CD8-positive, alpha-beta memory T cell (primary cell): ENCODE measurements at regions not wholly inside any gene's neighbourhood (a gene's known extent, or its start where the extent isn't known, plus 50 kb on each side); places are given as distances from the start of the nearest gene placed in this dataset.

ENCODE experiments used
- CTCF ChIA-PET: fragments of 350-600 bp; sonication (Branson Sonifier 250); formaldehyde crosslinking; loops from one replicate; lab custom pipeline; 2021; ENCODE audit warnings: antibody characterized with exemption; lab: Charles Lee
- POLR2A ChIA-PET: fragments of 350-600 bp; sonication (Branson Sonifier 250); formaldehyde crosslinking; loops from one replicate; lab custom pipeline; 2021; ENCODE audit warnings: antibody characterized with exemption; lab: Charles Lee
- DNase-seq, 5 donors: peaks; one replicate each; pipeline versions ENCODE4 v3.0.0 to v3.0.0-alpha.2; 2020 to 2022; ENCODE audit warnings: mixed read lengths in 1 of 5
- H3K27ac ChIP-seq: one replicate; pipeline ENCODE4 v1.7.0; 2013; ENCODE audit warnings: low read depth, mild to moderate bottlenecking, low read length, moderate library complexity
- H3K27me3 ChIP-seq: 2 replicates; pipeline ENCODE4 v1.7.0; 2013; ENCODE audit warnings: low read length, mild to moderate bottlenecking; ENCODE audit not compliant: insufficient read depth, poor library complexity, severe bottlenecking
- H3K36me3 ChIP-seq: 2 replicates; pipeline ENCODE4 v1.7.0; 2013; ENCODE audit warnings: mild to moderate bottlenecking, low read length, moderate library complexity; ENCODE audit not compliant: insufficient read depth
- H3K4me1 ChIP-seq: 2 replicates; pipeline ENCODE4 v1.7.0; 2013; ENCODE audit warnings: mild to moderate bottlenecking, low read length, moderate library complexity; ENCODE audit not compliant: insufficient read depth
- H3K4me3 ChIP-seq: 2 replicates; pipeline ENCODE4 v1.7.0; 2013; ENCODE audit warnings: mild to moderate bottlenecking, low read length
- H3K9me3 ChIP-seq: 2 replicates; pipeline ENCODE4 v1.7.0; 2013; ENCODE audit warnings: mild to moderate bottlenecking, low read length
- H3K27ac Mint-ChIP-seq, 8 donors: one replicate each; pipeline ENCODE4 v1.8.0; 2020 to 2021; ENCODE audit warnings: mixed read lengths in 8 of 8, mild to moderate bottlenecking in 6 of 8, inconsistent platforms in 3 of 8, moderate library complexity in 3 of 8
- H3K27me3 Mint-ChIP-seq, 2 donors: one replicate each; pipeline ENCODE4 v1.8.0; 2020 to 2021; ENCODE audit warnings: mixed read lengths in 2 of 2, mild to moderate bottlenecking in 1 of 2, moderate library complexity in 1 of 2
- H3K36me3 Mint-ChIP-seq, 3 donors: one replicate each; pipeline ENCODE4 v1.8.0; 2020 to 2021; ENCODE audit warnings: mixed read lengths in 3 of 3, inconsistent platforms in 1 of 3, mild to moderate bottlenecking in 1 of 3
- H3K4me1 Mint-ChIP-seq, 3 donors: one replicate each; pipeline ENCODE4 v1.8.0; 2020 to 2021; ENCODE audit warnings: mixed read lengths in 3 of 3, inconsistent platforms in 1 of 3, mild to moderate bottlenecking in 1 of 3
- H3K4me3 Mint-ChIP-seq, 7 donors: one replicate each; pipeline ENCODE4 v1.8.0; 2020 to 2021; ENCODE audit warnings: mixed read lengths in 7 of 7, mild to moderate bottlenecking in 6 of 7, moderate library complexity in 4 of 7, inconsistent platforms in 2 of 7
- H3K9me3 Mint-ChIP-seq, 5 donors: one replicate each; pipeline ENCODE4 v1.8.0; 2020 to 2022; ENCODE audit warnings: mixed read lengths in 5 of 5, mild to moderate bottlenecking in 3 of 5, moderate library complexity in 2 of 5, inconsistent platforms in 1 of 5

DNA sequence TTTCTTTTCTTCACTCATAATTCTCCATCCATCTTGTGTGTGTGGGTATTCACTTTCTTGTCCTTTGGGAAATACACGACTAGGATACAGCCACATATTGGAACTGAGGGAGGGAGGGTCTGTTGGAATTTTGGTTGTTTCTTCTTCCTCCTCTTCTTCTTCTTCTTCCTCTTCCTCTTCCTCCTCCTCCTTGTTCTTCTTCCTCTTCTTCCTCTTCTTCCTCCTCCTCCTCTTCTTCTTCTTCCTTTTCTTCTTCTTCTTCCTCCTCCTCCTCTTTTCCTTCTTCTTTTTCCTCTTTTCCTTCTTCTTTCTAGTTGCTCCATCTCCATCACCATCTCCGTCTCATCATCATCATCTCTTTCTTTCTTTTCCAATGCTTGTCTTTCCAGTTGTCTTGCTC, 1307.3 kb upstream of the ZEB2 start:
- Histone ChIP-seq H3K27me3 (no peaks in the 10 kb centered on the region), H3K4me3 (no peak overlapping the region), H3K36me3 (no peaks in the 10 kb centered on the region), H3K4me1 (no peaks in the 10 kb centered on the region), H3K9me3 (no peaks in the 10 kb centered on the region), H3K27ac (no peak overlapping the region)
- Mint-ChIP-seq H3K36me3 (no peaks in the 10 kb centered on the region), H3K27ac (no peak overlapping the region), H3K27me3 (peaks cover 0 to 5% of the 10 kb centered on the region in 2 donors), H3K9me3 (peaks cover 0 to 8% (median 0%) of the 10 kb centered on the region in 5 donors), H3K4me1 (no peaks in the 10 kb centered on the region), H3K4me3 (no peak overlapping the region)
- CTCF ChIA-PET: no interaction called here
- POLR2A ChIA-PET: no interaction called here
- DNase-seq: no peak

DNA sequence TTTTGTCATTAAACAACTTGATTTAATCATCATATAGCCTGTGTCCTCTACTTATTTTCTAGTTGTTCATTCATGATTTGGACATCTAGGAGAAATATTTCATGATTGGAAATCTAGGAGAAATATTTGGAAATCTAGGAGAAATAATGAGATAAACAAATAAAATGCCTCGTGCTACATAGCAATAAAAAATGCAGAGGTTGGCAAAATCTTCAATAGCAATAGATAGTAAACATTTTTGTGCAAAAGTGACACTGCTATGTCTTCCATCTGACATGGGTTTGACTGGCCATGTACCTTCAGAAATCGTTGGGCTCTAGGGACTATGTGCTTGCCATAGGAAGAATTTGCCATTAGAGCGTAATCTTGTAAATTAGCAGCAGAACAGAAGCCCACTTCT, 1304.5 kb upstream of the ZEB2 start:
- Histone ChIP-seq H3K9me3 (no peaks in the 10 kb centered on the region), H3K4me1 (no peaks in the 10 kb centered on the region), H3K27me3 (no peaks in the 10 kb centered on the region), H3K27ac (no peak overlapping the region), H3K36me3 (no peaks in the 10 kb centered on the region), H3K4me3 (no peak overlapping the region)
- no peak overlapping the region for H3K4me3 Mint-ChIP-seq
- peaks cover 0 to 9% (median 2%) of the 10 kb centered on the region in 5 donors for H3K9me3 Mint-ChIP-seq
- no peaks in the 10 kb centered on the region for H3K4me1 Mint-ChIP-seq
- no peak overlapping the region for H3K27ac Mint-ChIP-seq
- CTCF ChIA-PET: no interaction called here
- POLR2A ChIA-PET: no interaction called here
- no peak for DNase-seq
- H3K27me3 Mint-ChIP-seq: peaks cover 0 to 2% of the 10 kb centered on the region in 2 donors
- no peaks in the 10 kb centered on the region for H3K36me3 Mint-ChIP-seq

DNA sequence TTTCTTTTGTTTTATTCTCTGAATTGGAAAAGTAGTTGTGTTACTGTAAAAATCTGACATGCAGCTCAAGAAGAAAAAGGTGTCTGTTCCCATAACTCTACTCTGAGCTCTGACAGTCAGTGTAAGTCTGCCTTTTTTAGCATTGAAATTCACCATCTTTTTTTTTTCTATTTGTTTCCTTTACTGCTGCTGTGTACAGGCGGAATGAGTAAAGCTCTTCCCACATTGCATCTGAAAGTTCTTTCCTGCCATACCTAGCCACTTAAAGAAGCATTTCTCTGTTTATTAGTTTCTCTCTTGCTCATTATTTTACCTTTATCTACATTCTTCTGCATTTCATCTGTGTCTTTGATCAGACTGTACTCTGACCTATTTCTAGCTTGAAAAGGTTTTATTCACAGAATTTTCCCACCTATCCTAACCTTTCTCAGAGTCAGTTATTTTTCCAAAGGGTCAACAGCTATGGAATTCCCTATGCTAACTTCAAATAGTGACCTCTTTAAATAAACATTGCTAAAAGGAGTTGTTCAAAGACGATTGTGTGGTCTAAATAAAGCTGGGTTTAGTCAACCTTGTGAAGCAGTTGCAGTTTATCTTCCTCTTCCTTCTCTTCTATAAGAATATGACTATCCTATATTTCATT, 1303.1 kb upstream of the ZEB2 start:
- Mint-ChIP-seq H3K27me3 (peaks cover 0 to 2% of the 10 kb centered on the region in 2 donors), H3K27ac (no peak overlapping the region), H3K4me3 (no peak overlapping the region), H3K4me1 (no peaks in the 10 kb centered on the region), H3K36me3 (no peaks in the 10 kb centered on the region), H3K9me3 (peaks cover 0 to 8% (median 2%) of the 10 kb centered on the region in 5 donors)
- H3K27ac ChIP-seq: no peak overlapping the region
- ChIA-PET POLR2A (no interaction called here), CTCF (no interaction called here)
- DNase-seq: no peak
- no peaks in the 10 kb centered on the region for H3K9me3 ChIP-seq
- H3K4me3 ChIP-seq: no peak overlapping the region
- H3K36me3 ChIP-seq: no peaks in the 10 kb centered on the region
- H3K27me3 ChIP-seq: no peaks in the 10 kb centered on the region
- no peaks in the 10 kb centered on the region for H3K4me1 ChIP-seq

- ChIA-PET POLR2A (no interaction called here), CTCF (no interaction called here)
Measured at GRCh38 chr2:145820651-145821050, 1300.7 kb upstream of the ZEB2 start.

GRCh38 chr2:145818890-145819504, 1299.1 kb upstream of the ZEB2 start:
- Histone ChIP-seq H3K9me3 (no peaks in the 10 kb centered on the region), H3K36me3 (no peaks in the 10 kb centered on the region), H3K27me3 (no peaks in the 10 kb centered on the region), H3K4me3 (no peak overlapping the region), H3K4me1 (no peaks in the 10 kb centered on the region), H3K27ac (no peak overlapping the region)
- no peak overlapping the region for H3K27ac Mint-ChIP-seq
- H3K27me3 Mint-ChIP-seq: no peaks in the 10 kb centered on the region
- ChIA-PET POLR2A (no interaction called here), CTCF (no interaction called here)
- peaks cover 0 to 3% (median 0%) of the 10 kb centered on the region in 5 donors for H3K9me3 Mint-ChIP-seq
- no peak overlapping the region for H3K4me3 Mint-ChIP-seq
- no peak for DNase-seq
- H3K4me1 Mint-ChIP-seq: no peaks in the 10 kb centered on the region
- no peaks in the 10 kb centered on the region for H3K36me3 Mint-ChIP-seq

More at GRCh38 chr2:145820651-145821050, 1300.7 kb upstream of the ZEB2 start:
- Histone ChIP-seq H3K27me3 (no peaks in the 10 kb centered on the region), H3K4me3 (no peak overlapping the region), H3K27ac (no peak overlapping the region), H3K4me1 (no peaks in the 10 kb centered on the region), H3K36me3 (no peaks in the 10 kb centered on the region), H3K9me3 (no peaks in the 10 kb centered on the region)
- H3K27ac Mint-ChIP-seq: no peak overlapping the region
- no peak for DNase-seq
- H3K9me3 Mint-ChIP-seq: peaks cover 0 to 3% (median 0%) of the 10 kb centered on the region in 5 donors
- H3K27me3 Mint-ChIP-seq: no peaks in the 10 kb centered on the region
- H3K4me1 Mint-ChIP-seq: no peaks in the 10 kb centered on the region
- H3K4me3 Mint-ChIP-seq: no peak overlapping the region
- H3K36me3 Mint-ChIP-seq: no peaks in the 10 kb centered on the region

DNA sequence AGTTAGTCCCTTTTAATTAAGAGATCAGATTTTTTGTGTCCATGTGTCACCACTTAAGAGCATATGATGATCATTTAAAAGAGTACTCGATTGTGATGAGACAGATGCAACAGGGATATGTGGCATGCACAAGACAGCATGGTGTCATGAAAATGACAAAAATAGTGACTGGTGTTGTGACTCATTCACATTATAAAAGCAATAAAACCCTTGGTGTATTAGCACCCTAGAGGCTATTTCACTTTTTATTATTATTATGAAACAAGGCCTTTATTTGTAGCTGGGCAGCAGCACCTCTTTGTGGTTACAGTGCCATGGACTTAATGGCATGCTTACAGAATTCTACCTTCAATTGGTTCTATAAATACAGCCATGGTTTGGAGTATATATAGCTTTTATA, 1296.0 kb upstream of the ZEB2 start:
- Histone ChIP-seq H3K4me1 (no peaks in the 10 kb centered on the region), H3K27ac (no peak overlapping the region), H3K36me3 (no peaks in the 10 kb centered on the region), H3K4me3 (no peak overlapping the region), H3K9me3 (no peaks in the 10 kb centered on the region), H3K27me3 (no peaks in the 10 kb centered on the region)
- H3K27ac Mint-ChIP-seq: no peak overlapping the region
- no peaks in the 10 kb centered on the region for H3K36me3 Mint-ChIP-seq
- peaks cover 0 to 3% (median 0%) of the 10 kb centered on the region in 5 donors for H3K9me3 Mint-ChIP-seq
- H3K4me1 Mint-ChIP-seq: no peaks in the 10 kb centered on the region
- DNase-seq: no peak
- ChIA-PET CTCF (no interaction called here), POLR2A (no interaction called here)
- H3K4me3 Mint-ChIP-seq: no peak overlapping the region
- no peaks in the 10 kb centered on the region for H3K27me3 Mint-ChIP-seq

- Mint-ChIP-seq H3K36me3 (no peaks in the 10 kb centered on the region), H3K4me3 (no peak overlapping the region), H3K9me3 (peaks cover 0 to 1% (median 0%) of the 10 kb centered on the region in 5 donors), H3K27ac (no peak overlapping the region), H3K27me3 (no peaks in the 10 kb centered on the region), H3K4me1 (no peaks in the 10 kb centered on the region)
- no peak for DNase-seq
- Histone ChIP-seq H3K4me3 (no peak overlapping the region), H3K36me3 (no peaks in the 10 kb centered on the region), H3K27ac (no peak overlapping the region), H3K27me3 (no peaks in the 10 kb centered on the region), H3K9me3 (no peaks in the 10 kb centered on the region), H3K4me1 (no peaks in the 10 kb centered on the region)
- ChIA-PET CTCF (no interaction called here), POLR2A (no interaction called here)
Measured at GRCh38 chr2:145813481-145813880, 1293.6 kb upstream of the ZEB2 start.

- Histone ChIP-seq H3K4me1 (no peaks in the 10 kb centered on the region), H3K27ac (no peak overlapping the region), H3K9me3 (no peaks in the 10 kb centered on the region), H3K4me3 (no peak overlapping the region), H3K27me3 (no peaks in the 10 kb centered on the region), H3K36me3 (no peaks in the 10 kb centered on the region)
- H3K36me3 Mint-ChIP-seq: no peaks in the 10 kb centered on the region
- CTCF ChIA-PET: no interaction called here
- POLR2A ChIA-PET: no interaction called here
- no peaks in the 10 kb centered on the region for H3K9me3 Mint-ChIP-seq
- H3K27me3 Mint-ChIP-seq: no peaks in the 10 kb centered on the region
- no peak for DNase-seq
- no peak overlapping the region for H3K4me3 Mint-ChIP-seq
- H3K4me1 Mint-ChIP-seq: no peaks in the 10 kb centered on the region
- H3K27ac Mint-ChIP-seq: no peak overlapping the region
Measured at GRCh38 chr2:145812165-145812554, 1292.2 kb upstream of the ZEB2 start.
